ENCODE measurements at regions not wholly inside any gene's neighbourhood (a gene's known extent, or its start where the extent isn't known, plus 50 kb on each side); places are given as distances from the start of the nearest gene placed in this dataset.

GRCh38 chr15:68507447-68507846 lies 71.3 kb upstream of the CORO2B start:
- TF ChIP-seq CTCF (IDR thresholded peaks at IDR 0.05 in 4 of 5, conservative IDR thresholded peaks at IDR 0.05 in 1 of 5) (no peak), POLR2A (IDR thresholded peaks at IDR 0.05) (no peak)
